Fibroblast of lung (primary cell): ENCODE measurements at regions not wholly inside any gene's neighbourhood (a gene's known extent, or its start where the extent isn't known, plus 50 kb on each side); places are given as distances from the start of the nearest gene placed in this dataset.

Source experiments
- DNase-seq, 2 donors: peaks; one replicate each; pipeline versions ENCODE4 v3.0.0 to v3.0.0-alpha.2; 2010; ENCODE audit warnings: low read depth in 2 of 2
- H2AFZ ChIP-seq: 2 replicates; pipeline ENCODE4 v1.5.1; 2012; ENCODE audit warnings: low read length, control low read depth, inconsistent platforms
- H3K27ac ChIP-seq: 2 replicates; pipeline ENCODE4 v1.5.1; 2011; ENCODE audit warnings: low read length, control low read depth; ENCODE audit not compliant: insufficient read depth
- H3K27me3 ChIP-seq: 2 replicates; pipeline ENCODE4 v1.5.1; 2011; ENCODE audit warnings: mild to moderate bottlenecking, low read length; ENCODE audit not compliant: control insufficient read depth, insufficient read depth
- H3K36me3 ChIP-seq: 2 replicates; pipeline ENCODE4 v1.5.1; 2011; ENCODE audit warnings: low read length; ENCODE audit not compliant: control insufficient read depth, insufficient read depth
- H3K4me1 ChIP-seq: 2 replicates; pipeline ENCODE4 v1.5.1; 2011; ENCODE audit warnings: low read length; ENCODE audit not compliant: control insufficient read depth, insufficient read depth; ENCODE audit errors: extremely low read depth
- H3K4me2 ChIP-seq: 2 replicates; pipeline ENCODE4 v1.5.1; 2011; ENCODE audit warnings: low read length, control low read depth; ENCODE audit not compliant: insufficient read depth; ENCODE audit errors: extremely low read depth
- H3K4me3 ChIP-seq, 4 experiments: fragments of 200-600 bp in 1 of 4; sonication (generic) in 1 of 4; replicated peaks in 1 of 4; 2 replicates each; pipeline ENCODE4 v1.5.1; 2011 to 2016; ENCODE audit warnings: low read length in 4 of 4, low read depth in 3 of 4, mild to moderate bottlenecking in 3 of 4, control low read depth in 2 of 4, inconsistent platforms in 1 of 4, mixed read lengths in 1 of 4; ENCODE audit not compliant: insufficient read depth in 1 of 4; ENCODE audit errors: control extremely low read depth in 1 of 4
- H3K79me2 ChIP-seq: 2 replicates; pipeline ENCODE4 v1.5.1; 2012; ENCODE audit warnings: mild to moderate bottlenecking, low read length, inconsistent platforms; ENCODE audit not compliant: control insufficient read depth, insufficient read depth
- H3K9ac ChIP-seq: 2 replicates; pipeline ENCODE4 v1.5.1; 2011; ENCODE audit warnings: mild to moderate bottlenecking, low read length, control low read depth; ENCODE audit not compliant: insufficient read depth
- H3K9me3 ChIP-seq: 2 replicates; pipeline ENCODE4 v1.5.1; 2012; ENCODE audit warnings: low read depth, low read length; ENCODE audit not compliant: control insufficient read depth, insufficient read depth
- H4K20me1 ChIP-seq: 2 replicates; pipeline ENCODE4 v1.5.1; 2011; ENCODE audit warnings: low read length; ENCODE audit not compliant: control insufficient read depth, insufficient read depth; ENCODE audit errors: extremely low read depth
- CTCF ChIP-seq, 2 donors: IDR thresholded peaks in 1 of 2; conservative IDR thresholded peaks in 1 of 2; 1 replicate in 1 of 2; 2 replicates in 1 of 2; pipeline ENCODE4 v1.5.1; 2011 to 2012; ENCODE audit warnings: low read length in 2 of 2, control low read depth in 1 of 2, inconsistent platforms in 1 of 2, low read depth in 1 of 2, mild to moderate bottlenecking in 1 of 2
- EZH2 ChIP-seq: IDR thresholded peaks from 2 replicates; pipeline ENCODE4 v1.5.1; 2012; ENCODE audit warnings: low read length, control low read depth, mild to moderate bottlenecking; ENCODE audit errors: missing control alignments

- no peaks in the 10 kb centered on the region for H3K9me3 ChIP-seq
- no peaks in the 10 kb centered on the region for H3K79me2 ChIP-seq
- no peaks in the 10 kb centered on the region for H3K27me3 ChIP-seq
- no peak for DNase-seq
- H3K9ac ChIP-seq = no peak overlapping the region
- no peak overlapping the region for H2AFZ ChIP-seq
- H4K20me1 ChIP-seq = no peaks in the 10 kb centered on the region
- H3K4me3 ChIP-seq = no peak overlapping the region
- no peak for TF ChIP-seq CTCF (conservative IDR thresholded peaks at IDR 0.05 in 1 of 2, IDR thresholded peaks at IDR 0.05 in 1 of 2; ENCODE audit: low read depth in 1 of 2, low read length in 2 of 2)
- TF ChIP-seq EZH2 = no peak
- H3K4me1 ChIP-seq = no peaks in the 10 kb centered on the region
- H3K4me2 ChIP-seq = no peak overlapping the region
- no peaks in the 10 kb centered on the region for H3K36me3 ChIP-seq
- H3K27ac ChIP-seq = no peak overlapping the region
These were observed 1054.0 kb downstream of the TUSC7 start for GRCh38 chr3:117763561-117763960.

GRCh38 chr3:117768581-117768980 is 1059.0 kb downstream of the TUSC7 start:
- TF ChIP-seq EZH2 (no peak), CTCF (conservative IDR thresholded peaks at IDR 0.05 in 1 of 2, IDR thresholded peaks at IDR 0.05 in 1 of 2; ENCODE audit: low read depth in 1 of 2, low read length in 2 of 2) (no peak)
- no peaks in the 10 kb centered on the region for H4K20me1 ChIP-seq
- no peak overlapping the region for H3K4me2 ChIP-seq
- no peaks in the 10 kb centered on the region for H3K27me3 ChIP-seq
- H3K27ac ChIP-seq = no peak overlapping the region
- H3K79me2 ChIP-seq = no peaks in the 10 kb centered on the region
- no peak for DNase-seq
- H3K36me3 ChIP-seq = no peaks in the 10 kb centered on the region
- H3K9ac ChIP-seq = no peak overlapping the region
- H3K4me3 ChIP-seq = no peak overlapping the region
- no peak overlapping the region for H2AFZ ChIP-seq
- H3K4me1 ChIP-seq = no peaks in the 10 kb centered on the region
- H3K9me3 ChIP-seq = no peaks in the 10 kb centered on the region

GRCh38 chr3:117774130-117774529 is 1064.6 kb downstream of the TUSC7 start:
- Histone ChIP-seq H2AFZ (no peak overlapping the region), H3K79me2 (no peaks in the 10 kb centered on the region), H3K27me3 (no peaks in the 10 kb centered on the region), H3K4me2 (no peak overlapping the region), H3K27ac (no peak overlapping the region), H3K4me1 (no peaks in the 10 kb centered on the region), H3K36me3 (no peaks in the 10 kb centered on the region), H3K9ac (no peak overlapping the region), H3K4me3 (no peak overlapping the region), H4K20me1 (no peaks in the 10 kb centered on the region), H3K9me3 (no peaks in the 10 kb centered on the region)
- no peak for TF ChIP-seq EZH2
- TF ChIP-seq CTCF (conservative IDR thresholded peaks at IDR 0.05 in 1 of 2, IDR thresholded peaks at IDR 0.05 in 1 of 2; ENCODE audit: low read depth in 1 of 2, low read length in 2 of 2) = no peak
- DNase-seq = no peak
